HCT116 (cell line): ENCODE measurements at regions not wholly inside any gene's neighbourhood (a gene's known extent, or its start where the extent isn't known, plus 50 kb on each side); places are given as distances from the start of the nearest gene placed in this dataset.

ENCODE experiments used
- ATAC-seq: fragments of 200-7000 bp; cut with Tn5 transposase; 2 replicates; pipeline ENCODE4 v1.9.1; 2020; ENCODE audit warnings: mild to moderate bottlenecking, moderate library complexity
- BruUV-seq: library from RNA; stranded (reverse); fragments of 400-500 nt; replicated peaks from 2 replicates; lab custom pipeline; 2021; lab: Mats Ljungman, UMichigan
- CTCF ChIA-PET: fragments of 300-600 bp; sonication (Branson Sonifier 250); formaldehyde crosslinking; loops from one replicate; lab custom pipeline; 2021; ENCODE audit warnings: antibody characterized with exemption; lab: Charles Lee
- POLR2A ChIA-PET: fragments of 300-600, 350-600 bp; sonication (Branson Sonifier 250); formaldehyde crosslinking; loops from one replicate; lab custom pipeline; 2021; ENCODE audit warnings: antibody characterized with exemption; lab: Charles Lee
- RAD21 ChIA-PET, 2 experiments: fragments of 300-600 bp; sonication (Branson Sonifier 250); formaldehyde crosslinking; loops; one replicate each; lab custom pipeline; 2023; ENCODE audit warnings: low total read pairs in 2 of 2; ENCODE audit not compliant: uncharacterized antibody in 2 of 2, unreplicated experiment in 2 of 2, low non-redundant PET in 1 of 2; lab: Charles Lee
- DNase-seq: peaks from one replicate; pipeline ENCODE4 v3.0.0-alpha.2; 2010; ENCODE audit warnings: low read depth, low spot score
- H2AFZ ChIP-seq: fragments of 200-600 bp; shearing (Covaris generic), sonication (generic); 2 replicates; pipeline ENCODE4 v1.6.1; 2017; ENCODE audit warnings: low read depth, mixed run types, mixed read lengths, antibody characterized with exemption, low read length; ENCODE audit not compliant: poor library complexity, severe bottlenecking
- H3K27ac ChIP-seq: 2 replicates; pipeline ENCODE4 v1.5.1; 2012; ENCODE audit warnings: low read depth, low read length
- H3K27me3 ChIP-seq: fragments of 200-600 bp; sonication (generic); 2 replicates; pipeline ENCODE4 v1.6.1; 2016; ENCODE audit warnings: mixed run types, low read length, mixed read lengths; ENCODE audit not compliant: insufficient read depth
- H3K36me3 ChIP-seq, 2 experiments: fragments of 200-500 bp in 1 of 2; fragments of 200-600 bp in 1 of 2; sonication (Bioruptor generic) in 1 of 2; sonication (generic) in 1 of 2; 2 replicates each; pipeline versions ENCODE4 v1.5.1 to v1.6.1; 2014 to 2016; ENCODE audit warnings: low read length in 2 of 2, inconsistent platforms in 1 of 2, mixed read lengths in 1 of 2, mixed run types in 1 of 2; ENCODE audit not compliant: insufficient read depth in 2 of 2, control insufficient read depth in 1 of 2
- H3K4me1 ChIP-seq, 2 experiments: fragments of 200-600 bp in 1 of 2; sonication (generic) in 1 of 2; 2 replicates each; pipeline versions ENCODE4 v1.5.1 to v1.6.1; 2012 to 2017; ENCODE audit warnings: low read length in 2 of 2, inconsistent platforms in 1 of 2, mild to moderate bottlenecking in 1 of 2, mixed read lengths in 1 of 2, mixed run types in 1 of 2, moderate library complexity in 1 of 2; ENCODE audit not compliant: insufficient read depth in 2 of 2, control insufficient read depth in 1 of 2
- H3K4me2 ChIP-seq: fragments of 200-600 bp; sonication (generic); 2 replicates; pipeline ENCODE4 v1.6.1; 2017; ENCODE audit warnings: mixed run types, low read length, mixed read lengths
- H3K4me3 ChIP-seq, 2 experiments: fragments of 200-600 bp in 1 of 2; sonication (generic) in 1 of 2; replicated peaks in 1 of 2; 2 replicates each; pipeline ENCODE4 v1.5.1; 2011 to 2016; ENCODE audit warnings: low read length in 2 of 2, control low read depth in 1 of 2, low read depth in 1 of 2, mild to moderate bottlenecking in 1 of 2, mixed read lengths in 1 of 2, mixed run types in 1 of 2
- H3K79me2 ChIP-seq: fragments of 200-600 bp; sonication (generic); 2 replicates; pipeline ENCODE4 v1.6.1; 2017; ENCODE audit warnings: mild to moderate bottlenecking, mixed run types, low read length, moderate library complexity, mixed read lengths; ENCODE audit not compliant: insufficient read depth
- H3K9ac ChIP-seq: fragments of 200-600 bp; sonication (generic); 2 replicates; pipeline ENCODE4 v1.6.1; 2016; ENCODE audit warnings: low read length, mixed read lengths
- H3K9me2 ChIP-seq: fragments of 200-600 bp; sonication (generic), shearing (Covaris generic); 2 replicates; pipeline ENCODE4 v1.6.1; 2017; ENCODE audit warnings: mixed run types, mild to moderate bottlenecking, moderate library complexity; ENCODE audit not compliant: insufficient read depth
- H3K9me3 ChIP-seq, 2 experiments: fragments of 200-500 bp in 1 of 2; fragments of 200-600 bp in 1 of 2; sonication (Bioruptor generic) in 1 of 2; sonication (generic) in 1 of 2; 2 replicates each; pipeline ENCODE4 v1.6.1; 2014 to 2017; ENCODE audit warnings: low read length in 2 of 2, mixed read lengths in 2 of 2, inconsistent platforms in 1 of 2, low read depth in 1 of 2, mild to moderate bottlenecking in 1 of 2, mixed run types in 1 of 2, moderate library complexity in 1 of 2; ENCODE audit not compliant: control insufficient read depth in 1 of 2, insufficient read depth in 1 of 2
- H4K20me1 ChIP-seq: fragments of 200-600 bp; sonication (generic), shearing (Covaris generic); 2 replicates; pipeline ENCODE4 v1.6.1; 2017; ENCODE audit warnings: mixed run types, mild to moderate bottlenecking, moderate library complexity; ENCODE audit not compliant: insufficient read depth
- CEBPB ChIP-seq: IDR thresholded peaks from 2 replicates; pipeline ENCODE4 v1.6.1; 2012; ENCODE audit warnings: low read depth
- EZH2 ChIP-seq: fragments of 200-600 bp; sonication (generic); IDR thresholded peaks from 2 replicates; pipeline ENCODE4 v1.6.1; 2017; ENCODE audit warnings: antibody characterized with exemption, mixed run types
- JUND ChIP-seq: IDR thresholded peaks from 2 replicates; pipeline ENCODE4 v1.6.1; 2012
- POLR2AphosphoS5 ChIP-seq: IDR thresholded peaks from 2 replicates; pipeline ENCODE4 v1.6.1; 2011; ENCODE audit warnings: mild to moderate bottlenecking, low read depth, low read length, moderate library complexity
- SIN3A ChIP-seq: IDR thresholded peaks from 2 replicates; pipeline ENCODE4 v1.6.1; 2012; ENCODE audit warnings: low read depth
- SRF ChIP-seq: IDR thresholded peaks from 2 replicates; pipeline ENCODE4 v1.6.1; 2012; ENCODE audit warnings: low read depth
- TCF7L2 ChIP-seq: IDR thresholded peaks from 2 replicates; pipeline ENCODE4 v1.7.0; 2011; ENCODE audit warnings: borderline replicate concordance, inconsistent platforms; ENCODE audit not compliant: insufficient read depth, insufficient read length; ENCODE audit errors: extremely low read depth
- ZFX ChIP-seq: fragments of 450-650 bp; IDR thresholded peaks from 2 replicates; pipeline ENCODE4 v1.6.1; 2017
- ZNF274 ChIP-seq: fragments of 200-500 bp; sonication (Bioruptor generic); IDR thresholded peaks from 2 replicates; pipeline ENCODE4 v1.6.1; 2014; ENCODE audit warnings: mild to moderate bottlenecking, low read depth, low read length, inconsistent platforms
- intact Hi-C: fragments of 100-400 bp; cut with micrococcal nuclease; formaldehyde crosslinking; loops from 2 replicates; pipeline ENCODE4 v1.10.0; 2022
- TF ChIP-seq, protein P1 (sequence below): IDR thresholded peaks from 2 replicates; pipeline ENCODE4 v1.6.1; 2012; ENCODE audit warnings: low read depth
- TF ChIP-seq, protein P2 (sequence below): IDR thresholded peaks from 2 replicates; pipeline ENCODE4 v1.6.1; 2012
- TF ChIP-seq, protein P3 (sequence below): IDR thresholded peaks from 2 replicates; pipeline ENCODE4 v1.6.1; 2011; ENCODE audit warnings: mild to moderate bottlenecking, low read length, moderate library complexity; ENCODE audit not compliant: insufficient replicate concordance; ENCODE audit errors: extremely low read depth

DNA sequence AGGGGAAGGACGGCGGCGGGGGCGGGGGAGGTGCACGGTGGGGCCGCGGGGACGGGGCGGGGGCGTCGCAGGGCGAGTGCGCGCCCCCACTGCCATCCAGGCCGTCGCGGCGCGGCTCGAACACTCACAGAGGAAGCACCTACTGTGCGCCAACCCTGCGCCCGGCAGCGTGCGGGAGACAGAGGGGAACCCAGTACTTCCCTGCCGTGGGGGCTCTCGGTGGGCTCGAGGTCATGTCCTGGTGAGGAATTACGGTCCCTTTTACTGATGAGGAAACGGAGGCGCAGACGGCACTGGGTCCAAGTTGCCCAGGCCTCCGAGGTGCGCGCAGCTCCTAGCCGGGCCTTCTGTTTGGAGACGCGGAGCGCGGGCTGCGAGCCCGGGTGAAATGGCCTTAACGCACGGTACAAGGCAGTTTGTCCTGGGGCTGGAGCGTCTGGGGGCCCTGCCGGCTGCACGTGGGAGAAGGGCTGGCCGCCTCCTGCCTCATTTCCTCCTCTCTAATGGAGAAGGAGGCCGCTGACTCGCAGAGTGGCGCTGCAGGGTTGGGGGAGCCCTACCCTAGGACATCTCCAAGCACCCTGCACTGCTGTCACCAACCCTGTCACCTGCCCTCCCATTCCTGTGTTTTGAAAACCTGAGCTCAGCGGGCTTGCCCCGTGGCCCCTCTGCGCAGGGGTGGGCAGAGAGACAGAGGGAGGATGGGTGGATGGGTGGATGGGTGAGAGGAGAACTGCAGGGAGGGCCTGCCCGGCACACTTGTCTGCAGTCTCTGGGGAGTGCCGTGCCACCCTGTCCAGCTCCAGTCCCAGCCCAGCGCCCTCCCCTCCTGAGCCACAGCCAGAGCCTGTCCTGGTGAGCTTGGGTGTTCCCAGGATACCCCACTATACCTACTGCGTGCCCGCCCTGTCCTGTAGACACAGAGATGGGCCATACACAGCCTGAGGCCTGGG is 106.0 kb downstream of the ADRA2C start:
- no peak for ATAC-seq
- Histone ChIP-seq H3K4me3 (no peak overlapping the region), H3K9ac (no peak overlapping the region), H2AFZ (no peak overlapping the region), H3K36me3 (no peaks in the 10 kb centered on the region), H3K27me3 (0 out of 2 replicates have a peak, but pooled peaks cover 6% of the 10 kb centered on the region), H3K79me2 (no peaks in the 10 kb centered on the region), H3K9me2 (no peaks in the 10 kb centered on the region), H3K27ac (no peak overlapping the region), H3K9me3 (no peaks in the 10 kb centered on the region), H3K4me2 (no peak overlapping the region), H4K20me1 (no peaks in the 10 kb centered on the region), H3K4me1 (peaks cover 0 to 6% of the 10 kb centered on the region in 2 experiments; a peak in 1 of 4 replicates)
- ChIA-PET CTCF (no interaction called here), POLR2A (no interaction called here), RAD21 (no interaction called here)
- TF ChIP-seq, protein P1, sequence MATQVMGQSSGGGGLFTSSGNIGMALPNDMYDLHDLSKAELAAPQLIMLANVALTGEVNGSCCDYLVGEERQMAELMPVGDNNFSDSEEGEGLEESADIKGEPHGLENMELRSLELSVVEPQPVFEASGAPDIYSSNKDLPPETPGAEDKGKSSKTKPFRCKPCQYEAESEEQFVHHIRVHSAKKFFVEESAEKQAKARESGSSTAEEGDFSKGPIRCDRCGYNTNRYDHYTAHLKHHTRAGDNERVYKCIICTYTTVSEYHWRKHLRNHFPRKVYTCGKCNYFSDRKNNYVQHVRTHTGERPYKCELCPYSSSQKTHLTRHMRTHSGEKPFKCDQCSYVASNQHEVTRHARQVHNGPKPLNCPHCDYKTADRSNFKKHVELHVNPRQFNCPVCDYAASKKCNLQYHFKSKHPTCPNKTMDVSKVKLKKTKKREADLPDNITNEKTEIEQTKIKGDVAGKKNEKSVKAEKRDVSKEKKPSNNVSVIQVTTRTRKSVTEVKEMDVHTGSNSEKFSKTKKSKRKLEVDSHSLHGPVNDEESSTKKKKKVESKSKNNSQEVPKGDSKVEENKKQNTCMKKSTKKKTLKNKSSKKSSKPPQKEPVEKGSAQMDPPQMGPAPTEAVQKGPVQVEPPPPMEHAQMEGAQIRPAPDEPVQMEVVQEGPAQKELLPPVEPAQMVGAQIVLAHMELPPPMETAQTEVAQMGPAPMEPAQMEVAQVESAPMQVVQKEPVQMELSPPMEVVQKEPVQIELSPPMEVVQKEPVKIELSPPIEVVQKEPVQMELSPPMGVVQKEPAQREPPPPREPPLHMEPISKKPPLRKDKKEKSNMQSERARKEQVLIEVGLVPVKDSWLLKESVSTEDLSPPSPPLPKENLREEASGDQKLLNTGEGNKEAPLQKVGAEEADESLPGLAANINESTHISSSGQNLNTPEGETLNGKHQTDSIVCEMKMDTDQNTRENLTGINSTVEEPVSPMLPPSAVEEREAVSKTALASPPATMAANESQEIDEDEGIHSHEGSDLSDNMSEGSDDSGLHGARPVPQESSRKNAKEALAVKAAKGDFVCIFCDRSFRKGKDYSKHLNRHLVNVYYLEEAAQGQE = no peak
- TF ChIP-seq CEBPB = no peak
- TF ChIP-seq SIN3A = no peak
- no peak for TF ChIP-seq POLR2AphosphoS5
- no peak for TF ChIP-seq ZFX
- TF ChIP-seq, protein P2, sequence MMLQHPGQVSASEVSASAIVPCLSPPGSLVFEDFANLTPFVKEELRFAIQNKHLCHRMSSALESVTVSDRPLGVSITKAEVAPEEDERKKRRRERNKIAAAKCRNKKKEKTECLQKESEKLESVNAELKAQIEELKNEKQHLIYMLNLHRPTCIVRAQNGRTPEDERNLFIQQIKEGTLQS = no peak
- TF ChIP-seq TCF7L2 = no peak
- TF ChIP-seq ZNF274 = no peak
- no peak for TF ChIP-seq EZH2
- TF ChIP-seq JUND = no peak
- TF ChIP-seq SRF = no peak
- TF ChIP-seq, protein P3, sequence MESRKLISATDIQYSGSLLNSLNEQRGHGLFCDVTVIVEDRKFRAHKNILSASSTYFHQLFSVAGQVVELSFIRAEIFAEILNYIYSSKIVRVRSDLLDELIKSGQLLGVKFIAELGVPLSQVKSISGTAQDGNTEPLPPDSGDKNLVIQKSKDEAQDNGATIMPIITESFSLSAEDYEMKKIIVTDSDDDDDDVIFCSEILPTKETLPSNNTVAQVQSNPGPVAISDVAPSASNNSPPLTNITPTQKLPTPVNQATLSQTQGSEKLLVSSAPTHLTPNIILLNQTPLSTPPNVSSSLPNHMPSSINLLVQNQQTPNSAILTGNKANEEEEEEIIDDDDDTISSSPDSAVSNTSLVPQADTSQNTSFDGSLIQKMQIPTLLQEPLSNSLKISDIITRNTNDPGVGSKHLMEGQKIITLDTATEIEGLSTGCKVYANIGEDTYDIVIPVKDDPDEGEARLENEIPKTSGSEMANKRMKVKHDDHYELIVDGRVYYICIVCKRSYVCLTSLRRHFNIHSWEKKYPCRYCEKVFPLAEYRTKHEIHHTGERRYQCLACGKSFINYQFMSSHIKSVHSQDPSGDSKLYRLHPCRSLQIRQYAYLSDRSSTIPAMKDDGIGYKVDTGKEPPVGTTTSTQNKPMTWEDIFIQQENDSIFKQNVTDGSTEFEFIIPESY = no peak
- intact Hi-C loops = no loop called here
- DNase-seq = no peak
- no TSS peak for BruUV-seq
